ENCODE measurements at regions not wholly inside any gene's neighbourhood (a gene's known extent, or its start where the extent isn't known, plus 50 kb on each side); places are given as distances from the start of the nearest gene placed in this dataset.
"Not testable (repeated sequence)": the region's sequence is repeated elsewhere in the genome, so short reads cannot be mapped to it uniquely, and the experiment has no call there.

DNA sequence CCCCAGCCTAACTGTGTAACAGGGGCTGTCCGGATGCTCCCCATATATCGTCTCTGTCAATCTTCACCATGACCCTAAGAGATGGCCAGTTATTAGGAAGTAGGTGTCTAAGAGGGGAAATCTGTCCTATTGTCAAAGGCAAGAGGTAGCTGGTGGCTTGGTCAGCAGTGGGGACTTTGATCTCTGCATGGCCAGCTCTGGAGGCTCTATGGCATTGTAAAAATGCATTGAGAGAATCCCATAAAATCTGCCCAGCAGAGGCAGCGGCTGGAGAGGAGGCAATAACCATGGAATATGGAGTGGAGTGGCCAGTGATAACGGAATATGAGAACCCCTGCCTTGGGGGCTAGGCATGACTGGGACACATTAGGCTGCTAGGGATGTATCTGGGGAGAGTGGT lies 88.8 kb downstream of the MRM1 start:
- no peaks in the 10 kb centered on the region for H3K27me3 ChIP-seq (ENCODE audit: control insufficient read depth, insufficient read depth, low read length, poor library complexity, severe bottlenecking)
- H3K27ac ChIP-seq (ENCODE audit: insufficient read depth, low read depth, low read length, poor library complexity, severe bottlenecking): no peak overlapping the region
- H3K4me3 ChIP-seq (ENCODE audit: insufficient read depth, low read depth, low read length): no peak overlapping the region
- H3K9me3 ChIP-seq (ENCODE audit: control insufficient read depth, low read length): no peaks in the 10 kb centered on the region
- H3K4me1 ChIP-seq (ENCODE audit: control insufficient read depth, insufficient read depth, low read length): peaks cover 11% of the 10 kb centered on the region
- no peaks in the 10 kb centered on the region for H3K36me3 ChIP-seq (ENCODE audit: control insufficient read depth, insufficient read depth, low read length)
- 95 to 96% methylated on average over 4 of the region's 4 CpGs for WGBS, 2 experiments

GRCh38 chr17:36691606-36692005 lies 90.2 kb downstream of the MRM1 start:
- Histone ChIP-seq H3K4me3 (ENCODE audit: insufficient read depth, low read depth, low read length) (no peak overlapping the region), H3K9me3 (ENCODE audit: control insufficient read depth, low read length) (no peaks in the 10 kb centered on the region), H3K4me1 (ENCODE audit: control insufficient read depth, insufficient read depth, low read length) (peaks cover 13% of the 10 kb centered on the region), H3K27ac (ENCODE audit: insufficient read depth, low read depth, low read length, poor library complexity, severe bottlenecking) (no peak overlapping the region), H3K27me3 (ENCODE audit: control insufficient read depth, insufficient read depth, low read length, poor library complexity, severe bottlenecking) (no peaks in the 10 kb centered on the region), H3K36me3 (ENCODE audit: control insufficient read depth, insufficient read depth, low read length) (no peaks in the 10 kb centered on the region)
- WGBS, 2 experiments: 88 to 93% methylated on average over 3 of the region's 3 CpGs

- no peaks in the 10 kb centered on the region for H3K36me3 ChIP-seq (ENCODE audit: control insufficient read depth, insufficient read depth, low read length)
- H3K4me3 ChIP-seq (ENCODE audit: insufficient read depth, low read depth, low read length): no peak overlapping the region
- WGBS, 2 experiments: 53 to 55% methylated on average over 3 of the region's 3 CpGs
- peaks cover 9% of the 10 kb centered on the region for H3K4me1 ChIP-seq (ENCODE audit: control insufficient read depth, insufficient read depth, low read length)
- no peaks in the 10 kb centered on the region for H3K9me3 ChIP-seq (ENCODE audit: control insufficient read depth, low read length)
- H3K27me3 ChIP-seq (ENCODE audit: control insufficient read depth, insufficient read depth, low read length, poor library complexity, severe bottlenecking): peaks cover 11% of the 10 kb centered on the region
- H3K27ac ChIP-seq (ENCODE audit: insufficient read depth, low read depth, low read length, poor library complexity, severe bottlenecking): no peak overlapping the region
Observed at GRCh38 chr17:36695082-36695481, 93.7 kb downstream of the MRM1 start.

DNA sequence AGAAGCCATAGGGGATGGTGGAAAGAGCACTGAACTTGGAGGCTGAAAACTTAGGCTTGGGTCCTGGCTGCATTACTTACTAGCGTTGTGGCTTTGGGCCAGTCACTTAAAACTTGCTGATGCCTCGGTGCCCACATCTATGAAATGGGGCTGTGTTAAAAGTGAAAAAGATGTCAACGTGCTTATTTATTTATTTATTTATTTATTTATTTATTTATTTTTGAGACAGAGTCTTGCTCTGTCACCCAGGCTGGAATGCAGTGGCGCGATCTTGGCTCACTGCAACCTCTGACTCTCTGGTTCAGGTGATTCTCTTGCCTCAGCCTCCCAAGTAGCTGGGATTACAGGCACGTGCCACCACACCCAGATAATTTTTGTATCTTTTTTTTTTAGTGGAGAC lies 94.3 kb downstream of the MRM1 start:
- H3K36me3 ChIP-seq (ENCODE audit: control insufficient read depth, insufficient read depth, low read length); H3K27ac ChIP-seq (ENCODE audit: insufficient read depth, low read depth, low read length, poor library complexity, severe bottlenecking); H3K4me3 ChIP-seq (ENCODE audit: insufficient read depth, low read depth, low read length); H3K9me3 ChIP-seq (ENCODE audit: control insufficient read depth, low read length); H3K4me1 ChIP-seq (ENCODE audit: control insufficient read depth, insufficient read depth, low read length): not testable (repeated sequence)
- H3K27me3 ChIP-seq (ENCODE audit: control insufficient read depth, insufficient read depth, low read length, poor library complexity, severe bottlenecking): peaks cover 17% of the 10 kb centered on the region
- WGBS, 2 experiments: 95 to 98% methylated on average over 5 to 6 of the region's 6 CpGs

DNA sequence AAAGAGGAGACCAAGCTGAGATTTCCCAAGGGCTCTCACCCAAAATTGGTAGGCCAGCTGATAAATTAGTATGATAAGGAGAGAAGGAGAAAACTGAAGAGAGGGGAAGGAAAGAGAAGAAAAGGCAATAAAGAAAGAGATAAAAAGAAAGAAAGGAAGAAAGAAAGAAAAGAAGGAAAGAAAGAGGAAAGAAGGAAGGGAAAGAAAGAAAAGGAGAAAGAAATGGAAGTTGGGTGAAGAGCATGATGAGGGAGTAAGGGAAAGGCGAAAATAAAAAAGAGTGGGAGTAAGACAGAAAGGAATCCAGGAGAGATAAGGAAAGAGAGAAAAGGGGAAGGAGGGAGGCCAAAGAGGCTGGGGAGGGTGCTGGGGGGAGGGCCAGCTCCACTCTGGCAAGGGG lies 95.4 kb downstream of the MRM1 start:
- H3K9me3 ChIP-seq (ENCODE audit: control insufficient read depth, low read length): no peaks in the 10 kb centered on the region
- peaks cover 28% of the 10 kb centered on the region for H3K27me3 ChIP-seq (ENCODE audit: control insufficient read depth, insufficient read depth, low read length, poor library complexity, severe bottlenecking)
- H3K27ac ChIP-seq (ENCODE audit: insufficient read depth, low read depth, low read length, poor library complexity, severe bottlenecking): no peak overlapping the region
- no peak overlapping the region for H3K4me3 ChIP-seq (ENCODE audit: insufficient read depth, low read depth, low read length)
- H3K4me1 ChIP-seq (ENCODE audit: control insufficient read depth, insufficient read depth, low read length): peaks cover 9% of the 10 kb centered on the region
- no peaks in the 10 kb centered on the region for H3K36me3 ChIP-seq (ENCODE audit: control insufficient read depth, insufficient read depth, low read length)
- 18 to 27% methylated on average over 1 of the region's 1 CpG for WGBS, 2 experiments

DNA sequence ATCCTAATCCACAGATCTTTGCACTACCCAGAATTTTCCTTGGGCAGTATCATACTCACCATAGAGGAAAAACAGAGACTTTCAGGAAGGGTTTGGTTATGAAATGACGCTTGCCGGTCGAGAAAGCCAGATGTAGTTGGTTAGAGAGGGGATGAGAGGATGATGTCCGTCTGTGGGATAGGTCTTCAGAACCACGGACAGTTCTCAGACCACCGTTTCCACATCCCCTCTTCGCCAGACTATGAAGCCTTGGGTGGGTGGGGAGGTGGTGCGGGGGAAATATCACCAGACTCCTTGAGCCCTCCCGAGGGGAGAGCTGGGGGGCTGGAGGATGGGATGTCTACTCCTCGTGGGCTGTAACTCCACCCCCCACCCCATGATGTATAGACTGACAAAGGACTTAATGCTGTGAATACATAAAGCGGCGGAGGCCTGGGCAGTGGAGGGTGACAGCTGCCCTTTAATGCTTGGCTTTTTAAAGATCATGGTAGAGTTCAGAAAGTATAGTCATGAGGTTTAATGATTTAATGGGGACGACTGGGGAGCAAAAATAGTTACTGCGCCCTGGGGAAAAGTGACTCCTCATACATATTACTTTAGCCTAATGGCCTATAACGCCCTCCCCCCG lies 96.6 kb downstream of the MRM1 start:
- Histone ChIP-seq H3K27ac (ENCODE audit: insufficient read depth, low read depth, low read length, poor library complexity, severe bottlenecking) (no peak overlapping the region), H3K4me3 (ENCODE audit: insufficient read depth, low read depth, low read length) (no peak overlapping the region), H3K27me3 (ENCODE audit: control insufficient read depth, insufficient read depth, low read length, poor library complexity, severe bottlenecking) (peaks cover 40% of the 10 kb centered on the region), H3K4me1 (ENCODE audit: control insufficient read depth, insufficient read depth, low read length) (peaks cover 9% of the 10 kb centered on the region), H3K36me3 (ENCODE audit: control insufficient read depth, insufficient read depth, low read length) (no peaks in the 10 kb centered on the region), H3K9me3 (ENCODE audit: control insufficient read depth, low read length) (no peaks in the 10 kb centered on the region)
- WGBS, 2 experiments: 32 to 40% methylated on average over 13 to 16 of the region's 16 CpGs

DNA sequence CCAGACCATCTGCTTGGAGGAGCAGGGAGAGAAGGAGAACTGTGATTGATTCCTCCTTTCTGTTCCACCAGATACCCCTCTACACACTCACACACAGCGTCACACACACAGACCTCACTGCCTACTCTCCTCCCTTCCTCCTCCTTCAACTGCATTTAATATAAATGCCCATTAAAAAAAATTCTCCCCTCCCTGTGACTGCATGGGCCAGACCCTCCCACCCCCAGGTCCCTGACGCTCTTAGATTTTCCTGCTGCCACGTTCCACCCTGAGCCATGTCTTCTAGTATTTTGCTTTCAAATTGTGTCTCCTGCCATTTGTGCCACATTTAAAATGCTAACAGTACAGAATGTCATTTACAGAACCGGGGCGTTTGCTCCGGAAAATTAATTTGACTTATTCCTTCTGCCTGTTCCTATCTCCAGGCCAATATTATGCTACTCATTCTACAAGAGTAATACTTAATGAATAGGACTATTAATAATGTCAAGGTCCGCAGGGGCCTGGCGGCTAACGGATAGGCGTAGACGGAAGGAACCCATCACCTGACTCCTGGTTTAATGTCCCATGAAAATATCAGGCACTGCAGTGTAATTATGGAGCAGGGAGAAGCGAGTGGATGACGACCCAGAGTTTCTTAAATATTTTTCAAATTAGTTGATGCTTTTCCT lies 100.2 kb downstream of the MRM1 start:
- H3K9me3 ChIP-seq (ENCODE audit: control insufficient read depth, low read length): no peaks in the 10 kb centered on the region
- 82 to 84% methylated on average over 12 to 13 of the region's 13 CpGs for WGBS, 2 experiments
- no peak overlapping the region for H3K27ac ChIP-seq (ENCODE audit: insufficient read depth, low read depth, low read length, poor library complexity, severe bottlenecking)
- H3K27me3 ChIP-seq (ENCODE audit: control insufficient read depth, insufficient read depth, low read length, poor library complexity, severe bottlenecking): peaks cover 70% of the 10 kb centered on the region
- H3K4me1 ChIP-seq (ENCODE audit: control insufficient read depth, insufficient read depth, low read length): peaks cover 10% of the 10 kb centered on the region
- H3K36me3 ChIP-seq (ENCODE audit: control insufficient read depth, insufficient read depth, low read length): no peaks in the 10 kb centered on the region
- no peak overlapping the region for H3K4me3 ChIP-seq (ENCODE audit: insufficient read depth, low read depth, low read length)

GRCh38 chr17:36702636-36703035 lies 101.3 kb downstream of the MRM1 start:
- no peak overlapping the region for H3K4me3 ChIP-seq (ENCODE audit: insufficient read depth, low read depth, low read length)
- peaks cover 5% of the 10 kb centered on the region for H3K4me1 ChIP-seq (ENCODE audit: control insufficient read depth, insufficient read depth, low read length)
- no peaks in the 10 kb centered on the region for H3K9me3 ChIP-seq (ENCODE audit: control insufficient read depth, low read length)
- 84 to 89% methylated on average over 1 of the region's 1 CpG for WGBS, 2 experiments
- no peak overlapping the region for H3K27ac ChIP-seq (ENCODE audit: insufficient read depth, low read depth, low read length, poor library complexity, severe bottlenecking)
- no peaks in the 10 kb centered on the region for H3K36me3 ChIP-seq (ENCODE audit: control insufficient read depth, insufficient read depth, low read length)
- H3K27me3 ChIP-seq (ENCODE audit: control insufficient read depth, insufficient read depth, low read length, poor library complexity, severe bottlenecking): peaks cover 70% of the 10 kb centered on the region

DNA sequence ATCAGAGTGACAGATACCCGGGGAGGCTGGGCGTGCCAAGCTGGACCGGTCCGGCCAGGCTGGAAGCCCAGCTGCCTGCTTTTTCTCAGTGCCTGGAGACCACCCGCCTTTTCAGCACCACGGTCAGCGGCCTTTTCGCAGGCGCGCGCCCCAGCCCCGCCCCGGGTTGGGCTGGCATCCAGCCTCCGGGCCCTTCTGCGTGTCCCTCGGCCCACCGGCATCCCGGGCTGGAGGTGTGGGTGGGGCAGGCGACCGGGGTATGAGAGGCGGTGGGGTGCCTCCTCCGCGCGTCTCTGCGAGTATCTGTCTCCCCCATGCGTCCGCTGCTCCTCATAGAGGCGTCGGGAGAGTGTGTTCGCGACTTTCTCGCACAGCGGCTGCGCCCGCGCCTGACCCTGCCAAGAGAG lies 102.5 kb downstream of the MRM1 start:
- Histone ChIP-seq H3K4me1 (ENCODE audit: control insufficient read depth, insufficient read depth, low read length) (peaks cover 5% of the 10 kb centered on the region), H3K27me3 (ENCODE audit: control insufficient read depth, insufficient read depth, low read length, poor library complexity, severe bottlenecking) (peaks cover 70% of the 10 kb centered on the region), H3K36me3 (ENCODE audit: control insufficient read depth, insufficient read depth, low read length) (no peaks in the 10 kb centered on the region), H3K9me3 (ENCODE audit: control insufficient read depth, low read length) (no peaks in the 10 kb centered on the region), H3K27ac (ENCODE audit: insufficient read depth, low read depth, low read length, poor library complexity, severe bottlenecking) (no peak overlapping the region), H3K4me3 (ENCODE audit: insufficient read depth, low read depth, low read length) (peak overlapping the region; percentile 22)
- WGBS, 2 experiments: 5% methylated on average over 36 of the region's 36 CpGs

GRCh38 chr17:36705283-36705795 lies 104.0 kb downstream of the MRM1 start:
- no peak overlapping the region for H3K4me3 ChIP-seq (ENCODE audit: insufficient read depth, low read depth, low read length)
- peaks cover 57% of the 10 kb centered on the region for H3K27me3 ChIP-seq (ENCODE audit: control insufficient read depth, insufficient read depth, low read length, poor library complexity, severe bottlenecking)
- H3K36me3 ChIP-seq (ENCODE audit: control insufficient read depth, insufficient read depth, low read length): no peaks in the 10 kb centered on the region
- H3K27ac ChIP-seq (ENCODE audit: insufficient read depth, low read depth, low read length, poor library complexity, severe bottlenecking): no peak overlapping the region
- peaks cover 5% of the 10 kb centered on the region for H3K4me1 ChIP-seq (ENCODE audit: control insufficient read depth, insufficient read depth, low read length)
- WGBS, 2 experiments: 90 to 92% methylated on average over 9 of the region's 9 CpGs
- no peaks in the 10 kb centered on the region for H3K9me3 ChIP-seq (ENCODE audit: control insufficient read depth, low read length)

Measured in ectodermal cell (in vitro differentiated cells).